ENCODE measurements at regions not wholly inside any gene's neighbourhood (a gene's known extent, or its start where the extent isn't known, plus 50 kb on each side); places are given as distances from the start of the nearest gene placed in this dataset.

GRCh38 chr5:148913493-148913892 lies 87.1 kb downstream of the ADRB2 start:
- no peak overlapping the region for H3K4me3 ChIP-seq
- no peak overlapping the region for H3K27ac ChIP-seq
- H3K4me1 ChIP-seq = peaks cover 0 to 28% (median 5%) of the 10 kb centered on the region in 4 donors
- intact Hi-C loops (cut with DNase I) = no loop called here
- DNase-seq = no peak
- H3K9me3 ChIP-seq = no peaks in the 10 kb centered on the region
- WGBS (ENCODE audit: insufficient coverage, low coverage, low lambda C conversion rate, missing lambda C conversion rate) = 50% methylated on average over 2 of the region's 6 CpGs
- H3K27me3 ChIP-seq = no peaks in the 10 kb centered on the region
- no peak for TF ChIP-seq CTCF (IDR thresholded peaks at IDR 0.05)
- no peak for TF ChIP-seq POLR2A (IDR thresholded peaks at IDR 0.05)
- no peaks in the 10 kb centered on the region for H3K36me3 ChIP-seq
- no peak for ATAC-seq

GRCh38 chr5:148913985-148914431 lies 87.6 kb downstream of the ADRB2 start:
- Histone ChIP-seq H3K27ac (no peak overlapping the region), H3K4me3 (no peak overlapping the region), H3K36me3 (no peaks in the 10 kb centered on the region), H3K9me3 (no peaks in the 10 kb centered on the region), H3K4me1 (peaks cover 0 to 24% (median 5%) of the 10 kb centered on the region in 4 donors), H3K27me3 (no peaks in the 10 kb centered on the region)
- DNase-seq (no peak), ATAC-seq (no peak)
- no peak for TF ChIP-seq CTCF (IDR thresholded peaks at IDR 0.05)
- no peak for TF ChIP-seq POLR2A (IDR thresholded peaks at IDR 0.05)
- 56% methylated on average over 1 of the region's 2 CpGs for WGBS (ENCODE audit: insufficient coverage, low coverage, low lambda C conversion rate, missing lambda C conversion rate)
- intact Hi-C loops (cut with DNase I) = no loop called here

GRCh38 chr5:148915224-148915817 lies 88.9 kb downstream of the ADRB2 start:
- Histone ChIP-seq H3K4me1 (peaks cover 0 to 20% (median 5%) of the 10 kb centered on the region in 4 donors), H3K4me3 (no peak overlapping the region), H3K36me3 (no peaks in the 10 kb centered on the region), H3K27ac (peak overlapping the region in 1 of 3 donors; percentile 48), H3K9me3 (no peaks in the 10 kb centered on the region), H3K27me3 (no peaks in the 10 kb centered on the region)
- DNase-seq = no peak
- peak; percentile 46 to 94 (median 86) for ATAC-seq
- TF ChIP-seq CTCF (IDR thresholded peaks at IDR 0.05) (no peak), POLR2A (IDR thresholded peaks at IDR 0.05) (no peak)
- intact Hi-C loops (cut with DNase I) = no loop called here
- WGBS (ENCODE audit: insufficient coverage, low coverage, low lambda C conversion rate, missing lambda C conversion rate) = 52% methylated on average over 4 of the region's 7 CpGs

GRCh38 chr5:148920646-148921288 lies 94.4 kb downstream of the ADRB2 start:
- no peak for TF ChIP-seq POLR2A (IDR thresholded peaks at IDR 0.05)
- TF ChIP-seq CTCF (IDR thresholded peaks at IDR 0.05) = no peak
- no peaks in the 10 kb centered on the region for H3K27me3 ChIP-seq
- no CpG with 5 or more reads among the region's 2 CpGs for WGBS (ENCODE audit: insufficient coverage, low coverage, low lambda C conversion rate, missing lambda C conversion rate)
- no peaks in the 10 kb centered on the region for H3K9me3 ChIP-seq
- ATAC-seq (no peak), DNase-seq (no peak)
- H3K4me1 ChIP-seq = peaks cover 0 to 7% (median 0%) of the 10 kb centered on the region in 4 donors
- H3K27ac ChIP-seq = no peak overlapping the region
- no peak overlapping the region for H3K4me3 ChIP-seq
- H3K36me3 ChIP-seq = no peaks in the 10 kb centered on the region
- intact Hi-C loops (cut with DNase I) = no loop called here

Measured in right lobe of liver (tissue), 6 donors.